MM.1S (cell line): ENCODE measurements at regions not wholly inside any gene's neighbourhood (a gene's known extent, or its start where the extent isn't known, plus 50 kb on each side); places are given as distances from the start of the nearest gene placed in this dataset.

Experiments
- CTCF ChIP-seq: fragments of 300-600 bp; sonication (generic); IDR thresholded peaks from 2 replicates; pipeline ENCODE4 v1.5.1; 2016; ENCODE audit warnings: antibody characterized with exemption, low read length, mixed read lengths
- EZH2phosphoT487 ChIP-seq: fragments of 300-600 bp; sonication (generic); IDR thresholded peaks from 2 replicates; pipeline ENCODE4 v1.6.1; 2018; ENCODE audit warnings: antibody characterized with exemption, low read length

GRCh38 chr14:81839056-81839455, 305.4 kb upstream of the SEL1L start:
- TF ChIP-seq EZH2phosphoT487 = no peak
- TF ChIP-seq CTCF = no peak
